HG03045 (cell line): ENCODE measurements at regions not wholly inside any gene's neighbourhood (a gene's known extent, or its start where the extent isn't known, plus 50 kb on each side); places are given as distances from the start of the nearest gene placed in this dataset.
"Not testable (repeated sequence)": the region's sequence is repeated elsewhere in the genome, so short reads cannot be mapped to it uniquely, and the experiment has no call there.

Experiments used
- ATAC-seq: cut with Tn5 transposase; IDR thresholded peaks from one replicate; pipeline ENCODE4 v1.9.1; 2021; ENCODE audit warnings: mild to moderate bottlenecking, moderate library complexity; ENCODE audit not compliant: unreplicated experiment

DNA sequence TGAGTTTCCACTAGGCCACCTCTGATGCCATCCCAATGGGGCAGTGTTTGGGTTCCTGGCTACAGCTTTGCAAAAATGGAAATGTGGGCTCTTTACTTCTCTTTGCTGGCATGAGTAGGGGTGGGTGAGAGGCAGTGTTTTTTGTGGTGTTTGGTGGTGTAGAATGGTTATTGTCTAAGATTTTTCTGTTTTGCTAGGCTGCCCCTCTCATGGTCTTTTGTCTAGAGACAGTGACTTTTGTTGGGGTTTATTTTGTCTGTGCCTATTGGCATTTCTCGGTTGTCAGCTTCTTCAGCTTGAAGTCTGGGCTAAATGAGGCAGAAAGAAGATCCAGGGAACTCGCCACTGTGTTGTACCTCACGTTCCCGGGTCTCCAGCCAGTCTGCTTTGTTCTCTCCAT lies 112.1 kb downstream of the CENPF start:
- no peak for ATAC-seq

GRCh38 chr1:214717351-214717750 lies 114.4 kb downstream of the CENPF start:
- ATAC-seq: no peak

GRCh38 chr1:214718724-214719123 lies 115.7 kb downstream of the CENPF start:
- ATAC-seq: no peak

GRCh38 chr1:214719207-214719606 lies 116.2 kb downstream of the CENPF start:
- ATAC-seq: no peak

GRCh38 chr1:214720561-214720960 lies 117.6 kb downstream of the CENPF start:
- no peak for ATAC-seq

- ATAC-seq: no peak
Measured at GRCh38 chr1:214727274-214727673, 124.3 kb downstream of the CENPF start.

GRCh38 chr1:214739621-214740238 lies 136.7 kb downstream of the CENPF start:
- ATAC-seq: no peak

DNA sequence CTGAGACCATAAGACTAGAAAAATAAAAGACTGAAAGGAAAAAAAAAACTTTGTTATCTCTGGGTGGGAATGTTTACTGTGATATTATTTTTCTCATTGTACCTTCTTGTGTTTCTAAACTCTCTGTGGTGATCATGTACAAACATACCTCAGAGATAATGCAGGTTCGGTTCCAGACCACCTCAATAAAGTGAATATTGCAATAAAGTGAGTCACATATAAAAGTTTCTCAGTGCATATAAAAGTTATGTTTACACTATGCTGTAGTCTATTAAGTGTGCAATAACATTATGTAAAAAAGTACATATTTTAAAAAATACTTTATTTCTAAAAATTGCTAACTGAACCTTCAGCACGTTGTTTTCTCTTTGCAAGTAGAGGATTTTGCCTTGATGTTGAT lies 137.5 kb downstream of the CENPF start:
- ATAC-seq: no peak

GRCh38 chr1:214747050-214747635 lies 144.1 kb downstream of the CENPF start:
- ATAC-seq: no peak

GRCh38 chr1:214753236-214753852 lies 150.3 kb downstream of the CENPF start:
- no peak for ATAC-seq

DNA sequence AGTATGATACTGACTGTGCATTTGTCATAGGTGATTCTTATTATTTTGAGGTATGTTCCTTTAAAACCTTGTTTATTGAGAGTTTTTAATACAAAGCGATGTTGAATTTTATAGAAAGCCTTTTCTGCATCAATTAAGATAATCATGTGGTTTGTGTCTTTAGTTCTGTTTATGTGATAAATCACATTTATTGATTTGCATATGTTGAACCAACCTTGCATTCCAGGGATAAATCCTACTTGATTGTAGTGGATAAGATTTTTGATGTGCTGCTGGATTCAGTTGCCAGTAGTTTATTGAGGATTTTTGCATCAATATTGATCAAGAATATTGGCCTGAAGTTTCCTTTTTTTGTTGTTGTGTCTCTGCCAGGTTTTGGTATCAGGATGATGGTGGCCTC lies 158.0 kb downstream of the CENPF start:
- ATAC-seq: no peak

DNA sequence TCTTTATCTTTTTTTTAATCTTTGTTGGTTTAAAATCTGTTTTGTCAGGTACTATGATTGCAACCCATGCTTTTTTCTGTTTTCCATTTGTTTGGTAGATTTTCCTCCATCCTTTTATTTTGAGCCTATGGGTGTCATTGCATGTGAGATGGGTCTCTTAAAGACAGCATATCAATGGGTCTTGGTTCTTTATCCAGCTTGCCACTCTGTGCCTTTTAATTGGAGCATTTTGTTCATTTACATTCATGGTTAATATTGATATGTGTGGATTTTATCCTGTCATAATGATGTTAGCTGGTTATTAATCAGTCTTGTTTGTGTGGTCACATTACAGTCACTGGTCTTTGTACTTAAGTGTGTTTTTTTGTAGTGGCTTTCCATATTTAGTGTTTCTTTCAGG lies 159.9 kb downstream of the CENPF start:
- no peak for ATAC-seq

DNA sequence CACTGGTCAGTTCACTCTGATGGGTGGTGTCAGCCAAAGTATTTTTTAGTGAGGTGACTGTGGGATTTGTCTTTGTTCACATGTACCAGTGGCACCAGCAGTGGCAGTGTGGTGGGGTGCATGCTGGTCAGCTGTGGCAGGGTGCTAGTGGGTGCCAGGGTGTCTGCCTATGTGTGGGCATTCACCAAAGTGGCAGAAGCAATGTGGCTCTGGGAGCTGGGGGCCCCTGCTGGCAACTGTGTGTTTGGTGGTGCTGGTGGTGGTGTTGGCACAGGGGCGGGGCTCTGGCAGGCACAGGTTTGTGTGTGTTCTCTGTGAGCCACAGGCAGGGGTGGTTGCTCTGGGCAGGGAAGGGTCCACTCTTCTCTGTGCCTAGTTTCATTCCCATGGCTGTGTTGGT lies 161.5 kb downstream of the CENPF start:
- ATAC-seq: no peak

DNA sequence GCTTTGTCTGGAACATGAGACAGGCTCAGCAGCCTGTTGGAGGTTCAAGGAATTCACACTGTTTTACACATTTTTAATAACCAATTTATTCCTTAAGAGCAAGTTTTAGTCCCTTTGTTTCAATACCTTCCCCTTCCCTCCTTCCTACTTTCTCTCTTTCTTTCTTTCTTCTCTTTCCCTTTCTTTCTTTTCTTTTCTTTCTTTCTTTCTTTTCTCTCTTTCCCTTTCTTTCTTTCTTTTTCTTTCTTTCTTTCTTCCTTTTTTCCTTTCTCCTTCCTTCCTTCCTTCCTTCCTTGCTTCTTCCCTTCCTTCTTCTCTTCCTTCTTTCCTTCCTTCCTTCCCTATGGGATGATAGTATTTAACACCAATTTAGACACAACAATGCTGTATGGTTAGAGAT lies 164.2 kb downstream of the CENPF start:
- no peak for ATAC-seq

GRCh38 chr1:214769666-214770065 lies 166.7 kb downstream of the CENPF start:
- ATAC-seq: not testable (repeated sequence)

- no peak for ATAC-seq
Measured at GRCh38 chr1:214777364-214777763, 174.4 kb downstream of the CENPF start.

DNA sequence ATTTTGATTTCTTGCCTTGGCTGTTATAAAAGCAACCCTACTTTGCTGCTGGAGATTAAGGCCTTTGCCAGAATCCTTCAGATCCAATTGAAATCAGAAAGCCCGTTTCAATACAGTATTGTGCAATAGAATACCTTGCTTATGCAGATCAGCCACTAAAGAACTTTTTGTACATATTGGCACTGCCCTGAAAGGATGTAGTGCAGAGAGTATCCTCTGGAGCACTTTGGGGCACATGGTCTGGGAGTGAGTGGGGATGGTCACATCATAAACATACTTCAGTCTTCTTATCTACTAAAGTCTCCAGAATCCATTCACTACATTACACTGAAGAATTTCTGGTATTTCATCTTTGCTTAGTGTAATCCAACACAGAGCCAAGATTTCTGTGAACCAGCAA lies 189.0 kb downstream of the CENPF start:
- no peak for ATAC-seq

GRCh38 chr1:214792527-214793186 lies 189.7 kb downstream of the CENPF start:
- ATAC-seq: no peak

DNA sequence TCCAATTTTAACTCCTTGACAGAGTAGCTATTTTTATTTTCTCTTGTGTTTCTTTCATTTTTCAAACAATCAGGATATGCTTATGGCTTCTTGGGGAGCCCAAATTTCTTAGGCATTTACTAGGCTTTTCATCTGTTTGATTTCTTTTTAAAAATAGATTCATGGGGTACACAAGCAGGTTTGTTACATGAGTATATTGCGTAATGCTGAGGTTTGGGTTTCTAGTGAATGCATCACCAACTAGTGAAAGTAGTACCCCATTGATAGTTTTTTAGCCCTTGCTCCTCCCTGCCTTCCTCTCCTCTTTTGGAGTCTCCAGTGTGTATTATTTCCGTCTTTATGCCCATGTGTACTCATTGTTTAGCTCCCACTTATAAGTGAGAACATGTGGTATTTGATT lies 190.7 kb downstream of the CENPF start:
- no peak for ATAC-seq

- ATAC-seq: no peak
Measured at GRCh38 chr1:214801191-214801590, 198.2 kb downstream of the CENPF start.

DNA sequence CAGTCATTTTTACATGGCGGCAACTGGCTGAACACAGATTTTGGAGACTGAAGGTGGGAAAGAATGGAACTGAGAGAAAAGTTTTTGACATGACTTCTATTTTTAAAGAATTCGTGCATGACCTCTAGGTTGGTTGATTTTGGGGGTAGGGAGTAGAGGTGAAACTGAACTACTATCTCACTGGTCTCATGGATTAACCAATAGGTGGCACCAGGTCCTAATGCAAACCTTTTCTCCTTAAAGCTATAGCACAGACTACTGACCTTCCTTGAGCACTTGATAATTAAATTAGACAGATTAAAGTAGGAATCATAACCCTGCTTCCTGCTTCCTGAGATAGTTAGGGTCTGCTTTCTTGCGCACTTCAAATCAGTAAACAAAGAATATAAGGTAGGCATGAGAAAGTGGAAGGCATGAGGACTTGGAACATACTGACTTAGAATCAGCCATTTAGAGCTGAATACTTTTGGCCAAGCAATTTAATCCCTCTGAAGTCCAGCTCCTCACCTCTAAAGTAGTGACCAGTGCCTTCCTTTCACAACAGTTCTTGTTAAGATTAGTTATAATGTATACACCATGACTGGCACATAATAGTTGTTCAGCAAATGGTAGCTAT lies 206.0 kb downstream of the CENPF start:
- no peak for ATAC-seq

DNA sequence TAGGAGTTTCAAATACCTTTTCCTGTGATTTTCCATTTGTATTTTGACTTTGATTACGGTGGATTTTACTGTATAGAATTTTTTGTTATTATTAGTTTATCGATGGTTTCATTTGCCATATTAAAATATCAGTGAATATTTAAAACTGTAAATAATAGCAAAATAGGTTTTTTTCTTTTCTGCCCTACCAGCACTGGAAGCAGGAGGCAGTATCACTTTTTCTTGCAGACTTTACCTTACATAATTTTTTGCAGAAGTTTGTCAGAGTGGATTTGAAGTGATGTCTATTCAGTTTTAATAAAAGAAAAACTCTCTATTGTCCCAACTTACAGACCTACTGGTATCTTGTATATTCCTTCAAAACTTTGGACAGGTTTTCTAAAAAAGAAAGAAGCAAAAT lies 213.6 kb downstream of the CENPF start:
- no peak for ATAC-seq
